Transverse colon (tissue), 4 donors: ENCODE measurements at regions not wholly inside any gene's neighbourhood (a gene's known extent, or its start where the extent isn't known, plus 50 kb on each side); places are given as distances from the start of the nearest gene placed in this dataset.
"Not testable (repeated sequence)": the region's sequence is repeated elsewhere in the genome, so short reads cannot be mapped to it uniquely, and the experiment has no call there.

Experiments
- POLR2AphosphoS5 ChIP-seq, 3 donors: sonication (generic); formaldehyde crosslinking; IDR thresholded peaks; one replicate each; pipeline ENCODE4 v1.6.1; 2016; ENCODE audit warnings: antibody characterized with exemption in 3 of 3
- TF ChIP-seq, protein P1 (sequence below), 5 experiments: fragments of 200-600 bp in 3 of 5; fragments of 450-650 bp in 2 of 5; sonication (generic) in 3 of 5; IDR thresholded peaks; 1 replicate in 2 of 5; 2 replicates in 3 of 5; pipeline ENCODE4 v1.5.1; 2016 to 2017; ENCODE audit warnings: antibody characterized with exemption in 5 of 5, inconsistent platforms in 3 of 5, mild to moderate bottlenecking in 2 of 5, moderate library complexity in 1 of 5

DNA sequence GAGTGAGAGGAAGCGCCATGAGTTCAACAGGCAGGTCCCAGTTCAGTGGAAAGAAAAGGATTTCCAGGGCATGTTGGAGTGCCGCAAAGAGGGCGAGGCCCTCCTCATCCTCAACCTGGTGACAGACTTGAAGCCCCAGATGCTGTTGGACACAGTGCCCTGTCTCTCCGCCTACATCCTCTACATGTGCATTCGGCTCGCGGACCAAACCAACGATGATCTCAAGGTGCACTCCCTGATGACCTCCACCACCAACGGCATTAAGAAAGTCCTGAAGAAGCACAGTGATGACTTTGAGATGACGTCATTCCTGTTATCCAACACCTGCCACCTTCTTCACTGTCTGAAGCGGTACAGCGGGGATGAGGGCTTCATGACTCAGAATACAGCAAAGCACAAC, 1667.4 kb downstream of the SPATA31A7 start:
- TF ChIP-seq, protein P1, sequence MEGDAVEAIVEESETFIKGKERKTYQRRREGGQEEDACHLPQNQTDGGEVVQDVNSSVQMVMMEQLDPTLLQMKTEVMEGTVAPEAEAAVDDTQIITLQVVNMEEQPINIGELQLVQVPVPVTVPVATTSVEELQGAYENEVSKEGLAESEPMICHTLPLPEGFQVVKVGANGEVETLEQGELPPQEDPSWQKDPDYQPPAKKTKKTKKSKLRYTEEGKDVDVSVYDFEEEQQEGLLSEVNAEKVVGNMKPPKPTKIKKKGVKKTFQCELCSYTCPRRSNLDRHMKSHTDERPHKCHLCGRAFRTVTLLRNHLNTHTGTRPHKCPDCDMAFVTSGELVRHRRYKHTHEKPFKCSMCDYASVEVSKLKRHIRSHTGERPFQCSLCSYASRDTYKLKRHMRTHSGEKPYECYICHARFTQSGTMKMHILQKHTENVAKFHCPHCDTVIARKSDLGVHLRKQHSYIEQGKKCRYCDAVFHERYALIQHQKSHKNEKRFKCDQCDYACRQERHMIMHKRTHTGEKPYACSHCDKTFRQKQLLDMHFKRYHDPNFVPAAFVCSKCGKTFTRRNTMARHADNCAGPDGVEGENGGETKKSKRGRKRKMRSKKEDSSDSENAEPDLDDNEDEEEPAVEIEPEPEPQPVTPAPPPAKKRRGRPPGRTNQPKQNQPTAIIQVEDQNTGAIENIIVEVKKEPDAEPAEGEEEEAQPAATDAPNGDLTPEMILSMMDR (IDR thresholded peaks at IDR 0.05) = not testable (repeated sequence)
- TF ChIP-seq POLR2AphosphoS5 (IDR thresholded peaks at IDR 0.05) = not testable (repeated sequence)
